Esophagus muscularis mucosa (tissue), 4 donors: ENCODE measurements at regions not wholly inside any gene's neighbourhood (a gene's known extent, or its start where the extent isn't known, plus 50 kb on each side); places are given as distances from the start of the nearest gene placed in this dataset.

ENCODE experiments used
- DNase-seq: peaks from one replicate; pipeline ENCODE4 v3.0.0-alpha.2; 2017; ENCODE audit errors: extremely low spot score
- H3K27ac ChIP-seq, 4 donors: fragments of 200-600 bp; sonication (generic); replicated peaks in 1 of 4; 1 replicate in 3 of 4; 2 replicates in 1 of 4; pipeline ENCODE4 v1.5.1; 2016 to 2019; ENCODE audit warnings: mild to moderate bottlenecking in 1 of 4
- H3K27me3 ChIP-seq, 4 donors: fragments of 200-600 bp; sonication (generic); one replicate each; pipeline versions ENCODE4 v1.5.1 to v1.6.0; 2016 to 2019
- H3K36me3 ChIP-seq, 4 donors: fragments of 200-600 bp; sonication (generic); one replicate each; pipeline ENCODE4 v1.5.1; 2016 to 2019
- H3K4me1 ChIP-seq, 4 donors: fragments of 200-600 bp; sonication (generic); one replicate each; pipeline ENCODE4 v1.5.1; 2016 to 2019
- H3K4me3 ChIP-seq, 4 donors: fragments of 200-600 bp; sonication (generic); 1 replicate in 2 of 4; 2 replicates in 2 of 4; pipeline ENCODE4 v1.5.1; 2016 to 2019; ENCODE audit warnings: mild to moderate bottlenecking in 4 of 4, moderate library complexity in 1 of 4
- H3K9me3 ChIP-seq, 4 donors: fragments of 200-600 bp; sonication (generic); 1 replicate in 3 of 4; 2 replicates in 1 of 4; pipeline ENCODE4 v1.5.1; 2016 to 2019
- EP300 ChIP-seq: sonication (generic); formaldehyde crosslinking; IDR thresholded peaks from one replicate; pipeline ENCODE4 v1.6.1; 2017; ENCODE audit warnings: antibody characterized with exemption
- POLR2A ChIP-seq: fragments of 450-650 bp; IDR thresholded peaks from one replicate; pipeline ENCODE4 v1.6.1; 2017; ENCODE audit warnings: antibody characterized with exemption, moderate library complexity, mild to moderate bottlenecking, low read depth
- POLR2AphosphoS5 ChIP-seq, 2 donors: sonication (generic); formaldehyde crosslinking; IDR thresholded peaks; one replicate each; pipeline ENCODE4 v1.6.1; 2017; ENCODE audit warnings: antibody characterized with exemption in 2 of 2
- WGBS: methylation state at CpG from one replicate; pipeline ENCODE4 v1.1.5; 2018; 5-methylcytosine and 5-hydroxymethylcytosine counted together
- intact Hi-C: fragments of 100-400 bp; cut with DNase I; formaldehyde crosslinking; loops from one replicate; pipeline ENCODE4 v1.15.1; 2023
- TF ChIP-seq, protein P1 (sequence below), 3 experiments: fragments of 200-600 bp in 2 of 3; fragments of 450-650 bp in 1 of 3; sonication (generic) in 2 of 3; IDR thresholded peaks; one replicate each; pipeline ENCODE4 v1.5.1; 2017 to 2019; ENCODE audit warnings: antibody characterized with exemption in 3 of 3, mild to moderate bottlenecking in 2 of 3, moderate library complexity in 1 of 3

GRCh38 chrY:8659721-8660120, 677.5 kb upstream of the TSPY4 start:
- Histone ChIP-seq H3K36me3 (no peaks in the 10 kb centered on the region), H3K9me3 (no peaks in the 10 kb centered on the region), H3K27me3 (no peaks in the 10 kb centered on the region), H3K27ac (no peak overlapping the region), H3K4me3 (no peak overlapping the region), H3K4me1 (peaks cover 0 to 34% (median 0%) of the 10 kb centered on the region in 4 donors)
- intact Hi-C loops: no loop called here
- WGBS: no CpG with 5 or more reads among the region's 6 CpGs
- TF ChIP-seq POLR2AphosphoS5 (IDR thresholded peaks at IDR 0.05) (no peak), EP300 (no peak), POLR2A (no peak)
- TF ChIP-seq, protein P1, sequence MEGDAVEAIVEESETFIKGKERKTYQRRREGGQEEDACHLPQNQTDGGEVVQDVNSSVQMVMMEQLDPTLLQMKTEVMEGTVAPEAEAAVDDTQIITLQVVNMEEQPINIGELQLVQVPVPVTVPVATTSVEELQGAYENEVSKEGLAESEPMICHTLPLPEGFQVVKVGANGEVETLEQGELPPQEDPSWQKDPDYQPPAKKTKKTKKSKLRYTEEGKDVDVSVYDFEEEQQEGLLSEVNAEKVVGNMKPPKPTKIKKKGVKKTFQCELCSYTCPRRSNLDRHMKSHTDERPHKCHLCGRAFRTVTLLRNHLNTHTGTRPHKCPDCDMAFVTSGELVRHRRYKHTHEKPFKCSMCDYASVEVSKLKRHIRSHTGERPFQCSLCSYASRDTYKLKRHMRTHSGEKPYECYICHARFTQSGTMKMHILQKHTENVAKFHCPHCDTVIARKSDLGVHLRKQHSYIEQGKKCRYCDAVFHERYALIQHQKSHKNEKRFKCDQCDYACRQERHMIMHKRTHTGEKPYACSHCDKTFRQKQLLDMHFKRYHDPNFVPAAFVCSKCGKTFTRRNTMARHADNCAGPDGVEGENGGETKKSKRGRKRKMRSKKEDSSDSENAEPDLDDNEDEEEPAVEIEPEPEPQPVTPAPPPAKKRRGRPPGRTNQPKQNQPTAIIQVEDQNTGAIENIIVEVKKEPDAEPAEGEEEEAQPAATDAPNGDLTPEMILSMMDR (IDR thresholded peaks at IDR 0.05): no peak
- no peak for DNase-seq

DNA sequence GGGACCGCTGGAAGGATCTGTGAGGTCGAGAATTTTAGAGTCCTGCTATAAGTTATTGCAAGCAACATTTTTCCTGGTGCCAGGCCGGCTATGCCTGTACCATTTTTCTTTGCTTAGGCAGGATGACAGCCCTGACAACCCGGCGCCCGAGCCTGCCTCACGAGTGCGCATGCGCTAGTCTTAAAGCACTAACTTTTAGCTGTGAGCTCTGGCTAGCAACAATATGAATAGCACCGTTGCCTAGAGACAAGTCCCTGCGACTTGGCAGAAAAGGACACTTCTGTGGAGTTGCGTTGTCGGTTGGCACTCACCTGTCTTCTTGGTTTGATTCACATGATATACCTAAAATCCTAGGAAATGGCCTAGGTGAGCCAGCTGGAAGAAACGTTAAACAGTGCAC, 663.4 kb upstream of the TSPY4 start:
- TF ChIP-seq, protein P1 (IDR thresholded peaks at IDR 0.05): no peak
- no peak for TF ChIP-seq POLR2AphosphoS5 (IDR thresholded peaks at IDR 0.05)
- TF ChIP-seq EP300: no peak
- TF ChIP-seq POLR2A: no peak
- no CpG with 5 or more reads among the region's 14 CpGs for WGBS
- Histone ChIP-seq H3K27me3 (no peaks in the 10 kb centered on the region), H3K27ac (no peak overlapping the region), H3K9me3 (no peaks in the 10 kb centered on the region), H3K4me3 (no peak overlapping the region), H3K4me1 (no peaks in the 10 kb centered on the region), H3K36me3 (no peaks in the 10 kb centered on the region)
- no peak for DNase-seq
- intact Hi-C loops: no loop called here

DNA sequence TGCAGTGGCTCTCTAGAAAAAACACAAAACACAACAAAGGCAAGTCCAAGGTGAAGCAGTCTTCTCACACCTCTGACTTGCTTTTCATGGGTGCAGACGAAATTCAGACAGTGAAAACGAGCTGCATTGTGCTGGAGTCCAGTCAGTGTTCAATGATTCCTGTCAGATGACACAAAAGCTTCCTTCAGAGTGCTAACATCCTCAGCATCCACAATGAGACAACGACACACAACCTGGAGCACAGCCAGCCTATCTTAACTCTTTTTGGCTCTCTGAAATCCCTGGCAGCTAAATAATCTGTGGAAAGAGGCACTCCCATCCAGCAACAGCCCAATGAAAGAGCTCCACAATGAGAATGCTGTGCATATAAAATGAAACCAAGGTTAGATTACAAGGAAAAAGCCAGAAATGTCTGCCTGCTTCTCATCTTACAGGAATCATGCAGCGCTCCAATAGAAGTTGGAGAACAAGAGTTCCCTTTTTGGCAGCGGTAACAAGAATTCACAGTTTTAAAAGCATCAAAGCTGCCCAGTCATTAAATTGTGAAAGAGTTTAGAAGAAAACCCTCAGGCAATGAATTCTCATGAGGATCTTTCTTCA, 659.8 kb upstream of the TSPY4 start:
- intact Hi-C loops: no loop called here
- no peak overlapping the region for H3K4me3 ChIP-seq
- no CpG with 5 or more reads among the region's 5 CpGs for WGBS
- no peaks in the 10 kb centered on the region for H3K4me1 ChIP-seq
- TF ChIP-seq, protein P1 (IDR thresholded peaks at IDR 0.05): no peak
- no peak for TF ChIP-seq POLR2AphosphoS5 (IDR thresholded peaks at IDR 0.05)
- TF ChIP-seq POLR2A: no peak
- TF ChIP-seq EP300: no peak
- H3K27ac ChIP-seq: no peak overlapping the region
- H3K9me3 ChIP-seq: no peaks in the 10 kb centered on the region
- no peaks in the 10 kb centered on the region for H3K36me3 ChIP-seq
- no peak for DNase-seq
- H3K27me3 ChIP-seq: no peaks in the 10 kb centered on the region

- TF ChIP-seq EP300: no peak
- no peak for TF ChIP-seq POLR2A
- TF ChIP-seq, protein P1 (IDR thresholded peaks at IDR 0.05): no peak
- TF ChIP-seq POLR2AphosphoS5 (IDR thresholded peaks at IDR 0.05): no peak
- no CpG with 5 or more reads among the region's 5 CpGs for WGBS
Measured at GRCh38 chrY:8687154-8687553, 650.1 kb upstream of the TSPY4 start.

More at GRCh38 chrY:8687154-8687553, 650.1 kb upstream of the TSPY4 start:
- no peaks in the 10 kb centered on the region for H3K9me3 ChIP-seq
- no peaks in the 10 kb centered on the region for H3K36me3 ChIP-seq
- intact Hi-C loops: no loop called here
- no peak for DNase-seq
- H3K27ac ChIP-seq: no peak overlapping the region
- H3K4me1 ChIP-seq: no peaks in the 10 kb centered on the region
- no peak overlapping the region for H3K4me3 ChIP-seq
- no peaks in the 10 kb centered on the region for H3K27me3 ChIP-seq
